ENCODE measurements at regions not wholly inside any gene's neighbourhood (a gene's known extent, or its start where the extent isn't known, plus 50 kb on each side); places are given as distances from the start of the nearest gene placed in this dataset.

- no peak for TF ChIP-seq POLR2AphosphoS5 (IDR thresholded peaks at IDR 0.05; ENCODE audit: low read depth, low read length)
- no peak for TF ChIP-seq TAF1 (IDR thresholded peaks at IDR 0.05; ENCODE audit: low read depth, low read length)
- TF ChIP-seq PAX5 (IDR thresholded peaks at IDR 0.05; ENCODE audit: insufficient read depth, low read length, severe bottlenecking) = no peak
- TF ChIP-seq POU2F2 (IDR thresholded peaks at IDR 0.05; ENCODE audit: low read depth, low read length) = no peak
- no peak for TF ChIP-seq POLR2A (IDR thresholded peaks at IDR 0.05; ENCODE audit: low read depth, low read length)
- no peak for TF ChIP-seq SPI1 (IDR thresholded peaks at IDR 0.05; ENCODE audit: low read depth, low read length)
- DNase-seq (ENCODE audit: insufficient read length, low spot score) (no peak), FAIRE-seq (no peak)
These were observed 97.0 kb upstream of the FOXP2 start for GRCh38 chr7:114317450-114318098.

GRCh38 chr7:114312649-114313048 lies 102.0 kb upstream of the FOXP2 start:
- FAIRE-seq (no peak), DNase-seq (ENCODE audit: insufficient read length, low spot score) (no peak)
- no peak for TF ChIP-seq POLR2A (IDR thresholded peaks at IDR 0.05; ENCODE audit: low read depth, low read length)
- TF ChIP-seq SPI1 (IDR thresholded peaks at IDR 0.05; ENCODE audit: low read depth, low read length) = no peak
- TF ChIP-seq POU2F2 (IDR thresholded peaks at IDR 0.05; ENCODE audit: low read depth, low read length) = no peak
- no peak for TF ChIP-seq POLR2AphosphoS5 (IDR thresholded peaks at IDR 0.05; ENCODE audit: low read depth, low read length)
- TF ChIP-seq PAX5 (IDR thresholded peaks at IDR 0.05; ENCODE audit: insufficient read depth, low read length, severe bottlenecking) = no peak
- no peak for TF ChIP-seq TAF1 (IDR thresholded peaks at IDR 0.05; ENCODE audit: low read depth, low read length)

- no peak for DNase-seq (ENCODE audit: insufficient read length, low spot score)
- no peak for FAIRE-seq
- TF ChIP-seq PAX5 (IDR thresholded peaks at IDR 0.05; ENCODE audit: insufficient read depth, low read length, severe bottlenecking) (no peak), TAF1 (IDR thresholded peaks at IDR 0.05; ENCODE audit: low read depth, low read length) (no peak), POLR2A (IDR thresholded peaks at IDR 0.05; ENCODE audit: low read depth, low read length) (no peak), POU2F2 (IDR thresholded peaks at IDR 0.05; ENCODE audit: low read depth, low read length) (no peak), SPI1 (IDR thresholded peaks at IDR 0.05; ENCODE audit: low read depth, low read length) (no peak), POLR2AphosphoS5 (IDR thresholded peaks at IDR 0.05; ENCODE audit: low read depth, low read length) (no peak)
These were observed 104.1 kb upstream of the FOXP2 start for GRCh38 chr7:114310345-114311110.

- no peak for DNase-seq (ENCODE audit: insufficient read length, low spot score)
- TF ChIP-seq SPI1 (IDR thresholded peaks at IDR 0.05; ENCODE audit: low read depth, low read length) (no peak), POLR2AphosphoS5 (IDR thresholded peaks at IDR 0.05; ENCODE audit: low read depth, low read length) (no peak), POLR2A (IDR thresholded peaks at IDR 0.05; ENCODE audit: low read depth, low read length) (no peak), POU2F2 (IDR thresholded peaks at IDR 0.05; ENCODE audit: low read depth, low read length) (no peak), PAX5 (IDR thresholded peaks at IDR 0.05; ENCODE audit: insufficient read depth, low read length, severe bottlenecking) (no peak), TAF1 (IDR thresholded peaks at IDR 0.05; ENCODE audit: low read depth, low read length) (no peak)
- FAIRE-seq = no peak
These were observed 104.9 kb upstream of the FOXP2 start for GRCh38 chr7:114309729-114310128.

GRCh38 chr7:114303301-114303700 lies 111.3 kb upstream of the FOXP2 start:
- DNase-seq (ENCODE audit: insufficient read length, low spot score) (no peak), FAIRE-seq (no peak)
- TF ChIP-seq POU2F2 (IDR thresholded peaks at IDR 0.05; ENCODE audit: low read depth, low read length) = no peak
- no peak for TF ChIP-seq POLR2A (IDR thresholded peaks at IDR 0.05; ENCODE audit: low read depth, low read length)
- TF ChIP-seq POLR2AphosphoS5 (IDR thresholded peaks at IDR 0.05; ENCODE audit: low read depth, low read length) = no peak
- TF ChIP-seq TAF1 (IDR thresholded peaks at IDR 0.05; ENCODE audit: low read depth, low read length) = no peak
- no peak for TF ChIP-seq SPI1 (IDR thresholded peaks at IDR 0.05; ENCODE audit: low read depth, low read length)
- TF ChIP-seq PAX5 (IDR thresholded peaks at IDR 0.05; ENCODE audit: insufficient read depth, low read length, severe bottlenecking) = no peak

GRCh38 chr7:114302858-114303257 lies 111.8 kb upstream of the FOXP2 start:
- no peak for FAIRE-seq
- no peak for DNase-seq (ENCODE audit: insufficient read length, low spot score)
- TF ChIP-seq POLR2AphosphoS5 (IDR thresholded peaks at IDR 0.05; ENCODE audit: low read depth, low read length) (no peak), TAF1 (IDR thresholded peaks at IDR 0.05; ENCODE audit: low read depth, low read length) (no peak), POLR2A (IDR thresholded peaks at IDR 0.05; ENCODE audit: low read depth, low read length) (no peak), POU2F2 (IDR thresholded peaks at IDR 0.05; ENCODE audit: low read depth, low read length) (no peak), SPI1 (IDR thresholded peaks at IDR 0.05; ENCODE audit: low read depth, low read length) (no peak), PAX5 (IDR thresholded peaks at IDR 0.05; ENCODE audit: insufficient read depth, low read length, severe bottlenecking) (no peak)

GRCh38 chr7:114298011-114298410 lies 116.6 kb upstream of the FOXP2 start:
- no peak for TF ChIP-seq PAX5 (IDR thresholded peaks at IDR 0.05; ENCODE audit: insufficient read depth, low read length, severe bottlenecking)
- no peak for TF ChIP-seq POLR2A (IDR thresholded peaks at IDR 0.05; ENCODE audit: low read depth, low read length)
- no peak for TF ChIP-seq TAF1 (IDR thresholded peaks at IDR 0.05; ENCODE audit: low read depth, low read length)
- no peak for TF ChIP-seq POU2F2 (IDR thresholded peaks at IDR 0.05; ENCODE audit: low read depth, low read length)
- no peak for TF ChIP-seq POLR2AphosphoS5 (IDR thresholded peaks at IDR 0.05; ENCODE audit: low read depth, low read length)
- TF ChIP-seq SPI1 (IDR thresholded peaks at IDR 0.05; ENCODE audit: low read depth, low read length) = no peak
- DNase-seq (ENCODE audit: insufficient read length, low spot score) = no peak
- no peak for FAIRE-seq

- FAIRE-seq (no peak), DNase-seq (ENCODE audit: insufficient read length, low spot score) (no peak)
These were observed 117.5 kb upstream of the FOXP2 start for GRCh38 chr7:114297121-114297520.

GRCh38 chr7:114295522-114295921 lies 119.1 kb upstream of the FOXP2 start:
- no peak for TF ChIP-seq POU2F2 (IDR thresholded peaks at IDR 0.05; ENCODE audit: low read depth, low read length)
- TF ChIP-seq POLR2A (IDR thresholded peaks at IDR 0.05; ENCODE audit: low read depth, low read length) = no peak
- TF ChIP-seq PAX5 (IDR thresholded peaks at IDR 0.05; ENCODE audit: insufficient read depth, low read length, severe bottlenecking) = no peak
- no peak for TF ChIP-seq POLR2AphosphoS5 (IDR thresholded peaks at IDR 0.05; ENCODE audit: low read depth, low read length)
- TF ChIP-seq SPI1 (IDR thresholded peaks at IDR 0.05; ENCODE audit: low read depth, low read length) = no peak
- no peak for TF ChIP-seq TAF1 (IDR thresholded peaks at IDR 0.05; ENCODE audit: low read depth, low read length)
- DNase-seq (ENCODE audit: insufficient read length, low spot score) = no peak
- FAIRE-seq = no peak

More at GRCh38 chr7:114297121-114297520, 117.5 kb upstream of the FOXP2 start:
- TF ChIP-seq POU2F2 (IDR thresholded peaks at IDR 0.05; ENCODE audit: low read depth, low read length) (no peak), TAF1 (IDR thresholded peaks at IDR 0.05; ENCODE audit: low read depth, low read length) (no peak), PAX5 (IDR thresholded peaks at IDR 0.05; ENCODE audit: insufficient read depth, low read length, severe bottlenecking) (no peak), POLR2A (IDR thresholded peaks at IDR 0.05; ENCODE audit: low read depth, low read length) (no peak), SPI1 (IDR thresholded peaks at IDR 0.05; ENCODE audit: low read depth, low read length) (no peak), POLR2AphosphoS5 (IDR thresholded peaks at IDR 0.05; ENCODE audit: low read depth, low read length) (no peak)

All from GM12891 (cell line).